GM18873 (cell line): ENCODE measurements at regions not wholly inside any gene's neighbourhood (a gene's known extent, or its start where the extent isn't known, plus 50 kb on each side); places are given as distances from the start of the nearest gene placed in this dataset.
"Not testable (repeated sequence)": the region's sequence is repeated elsewhere in the genome, so short reads cannot be mapped to it uniquely, and the experiment has no call there.

ENCODE experiments used
- ATAC-seq: cut with Tn5 transposase; IDR thresholded peaks from one replicate; pipeline ENCODE4 v1.9.1; 2021; ENCODE audit warnings: mild to moderate bottlenecking, moderate library complexity, moderate number of reproducible peaks; ENCODE audit not compliant: unreplicated experiment, low FRiP score

DNA sequence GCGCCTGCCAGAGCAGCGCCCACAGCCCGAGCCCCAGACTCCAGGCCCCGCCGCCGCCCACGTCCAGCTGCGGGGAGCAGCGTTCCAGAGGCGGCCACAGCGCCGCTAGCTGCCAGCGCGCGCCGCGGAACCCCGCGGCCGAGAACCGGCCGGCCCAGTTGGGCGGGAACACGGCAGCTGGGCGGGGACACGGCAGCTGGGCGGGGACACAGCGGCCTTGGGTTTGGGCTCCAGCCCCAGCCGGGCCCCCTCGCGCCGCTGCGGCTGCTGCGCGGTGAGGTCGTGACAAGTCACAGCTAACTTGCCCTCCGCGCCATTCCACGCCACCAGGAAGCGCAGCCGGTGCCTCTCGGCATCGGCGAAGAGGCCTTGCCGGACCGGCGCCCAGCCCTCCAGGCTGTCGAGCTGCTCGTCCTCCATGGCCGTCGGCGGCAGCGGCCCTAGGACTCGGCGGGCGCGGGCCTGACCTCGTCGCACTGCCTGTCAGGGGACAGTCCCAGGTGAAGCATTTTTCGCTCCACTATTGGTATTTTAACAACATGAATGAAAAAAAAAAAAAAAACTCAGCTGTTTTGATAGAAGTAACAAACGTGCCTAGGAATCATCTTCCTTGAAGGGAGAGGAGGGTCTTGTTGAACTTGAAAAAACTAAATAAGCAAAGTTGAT is 56.6 kb upstream of the GOLGA8N start:
- peak; percentile 80 for ATAC-seq

- not testable (repeated sequence) for ATAC-seq
Measured at GRCh38 chr15:32536057-32536493, 57.2 kb upstream of the GOLGA8N start.

GRCh38 chr15:32535150-32535898 is 57.9 kb upstream of the GOLGA8N start:
- not testable (repeated sequence) for ATAC-seq

DNA sequence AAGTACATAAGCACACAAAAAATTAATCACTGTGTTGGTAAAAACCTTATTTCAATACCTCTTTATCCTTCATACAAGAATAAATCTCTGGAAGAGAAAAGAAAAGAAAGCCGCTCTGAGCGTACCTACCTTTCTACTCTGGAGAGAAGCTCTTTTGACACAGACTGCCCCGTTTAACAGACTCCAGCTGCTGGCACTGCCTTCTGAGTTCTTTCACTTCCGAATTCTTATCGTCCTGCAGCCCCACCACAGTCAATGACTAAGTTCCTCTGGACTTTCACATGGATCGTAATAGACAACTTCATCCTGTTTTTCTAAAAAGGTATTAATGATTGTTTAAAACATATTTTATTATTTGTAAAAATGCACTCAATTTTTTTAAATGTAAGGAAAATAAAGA is 67.5 kb upstream of the GOLGA8O start:
- not testable (repeated sequence) for ATAC-seq

DNA sequence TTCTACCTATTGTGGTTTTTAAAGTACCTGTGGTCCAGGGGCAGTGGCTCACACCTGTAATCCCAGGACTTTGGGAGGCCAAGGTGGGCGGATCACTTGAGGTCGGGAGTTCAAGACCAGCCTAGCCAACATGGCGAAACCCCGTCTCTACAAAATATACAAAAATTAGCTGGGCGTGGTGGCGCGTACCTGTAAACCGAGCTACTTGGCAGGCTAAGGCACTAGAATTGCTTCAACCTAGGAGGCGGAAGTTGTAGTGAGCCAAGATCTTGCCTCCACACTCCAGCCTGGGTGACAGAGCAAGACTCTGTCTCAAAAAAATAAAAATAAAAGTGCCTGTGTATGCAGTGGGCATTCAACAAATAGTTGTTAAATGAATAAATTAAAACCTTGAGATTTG is 67.0 kb upstream of the GOLGA8O start:
- ATAC-seq, result not testable (repeated sequence)

- ATAC-seq, result not testable (repeated sequence)
Measured at GRCh38 chr15:32518976-32519375, 63.5 kb upstream of the GOLGA8O start.

DNA sequence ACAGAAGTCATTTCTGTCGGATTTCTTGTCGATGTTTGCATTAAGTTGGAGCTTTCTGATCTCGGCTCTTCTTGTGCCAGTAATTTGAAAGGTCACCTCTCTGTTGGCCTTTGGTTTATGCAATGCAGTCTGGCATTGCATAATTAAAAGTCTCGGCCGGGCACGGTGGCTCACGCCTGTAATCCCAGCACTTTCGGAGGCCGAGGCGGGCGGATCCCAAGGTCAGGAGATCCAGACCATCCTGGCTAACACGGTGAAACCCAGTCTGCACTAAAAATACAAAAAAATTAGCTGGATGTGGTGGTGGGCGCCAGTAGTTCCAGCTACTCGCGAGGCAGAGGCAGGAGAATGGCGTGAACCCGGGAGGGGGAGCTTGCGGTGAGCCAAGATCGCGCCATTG is 62.6 kb upstream of the GOLGA8O start:
- not testable (repeated sequence) for ATAC-seq

GRCh38 chr15:32516954-32517353 is 61.5 kb upstream of the GOLGA8O start:
- not testable (repeated sequence) for ATAC-seq

DNA sequence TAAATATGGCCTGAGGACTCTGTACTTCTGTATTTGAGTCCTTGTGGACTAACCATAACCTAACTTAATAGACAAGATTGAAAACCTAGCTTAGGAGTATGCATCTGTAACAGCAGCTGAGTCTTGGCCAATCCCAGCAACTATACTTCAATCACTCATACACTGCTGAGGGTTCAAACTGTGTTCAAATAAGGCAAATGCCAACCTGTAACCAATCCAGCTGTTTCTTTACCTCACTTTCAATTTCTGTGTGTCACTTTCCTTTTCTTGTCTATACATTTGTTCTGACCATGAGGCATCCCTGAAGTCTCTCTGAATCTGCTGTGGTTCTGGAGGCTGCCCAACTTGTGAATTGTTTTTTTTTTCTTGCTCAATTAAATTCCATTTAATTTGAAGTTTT is 57.9 kb upstream of the GOLGA8O start:
- ATAC-seq, result not testable (repeated sequence)

GRCh38 chr15:32510027-32510426 is 54.6 kb upstream of the GOLGA8O start:
- ATAC-seq, result not testable (repeated sequence)

DNA sequence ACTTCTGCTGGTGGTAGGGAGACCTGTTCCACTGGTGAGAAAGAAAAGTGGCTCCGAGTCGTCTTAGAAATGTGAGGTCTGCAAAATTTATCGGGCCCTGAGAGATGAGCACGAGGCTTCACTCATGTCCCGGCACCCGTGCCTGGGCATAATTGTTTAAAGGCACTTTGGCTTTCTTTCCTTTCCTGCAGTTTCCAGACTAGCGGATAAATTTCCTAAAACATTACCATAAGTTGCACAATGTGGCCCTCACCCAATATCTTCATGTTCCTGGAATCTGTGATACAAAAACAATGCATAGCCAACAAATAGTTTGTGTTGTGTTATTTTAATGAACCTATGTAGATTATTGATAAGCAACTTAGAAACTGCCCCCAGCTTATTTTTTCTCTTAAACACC is 52.6 kb upstream of the GOLGA8O start:
- ATAC-seq, result not testable (repeated sequence)

GRCh38 chr15:32506787-32507186 is 51.4 kb upstream of the GOLGA8O start:
- ATAC-seq, result not testable (repeated sequence)

DNA sequence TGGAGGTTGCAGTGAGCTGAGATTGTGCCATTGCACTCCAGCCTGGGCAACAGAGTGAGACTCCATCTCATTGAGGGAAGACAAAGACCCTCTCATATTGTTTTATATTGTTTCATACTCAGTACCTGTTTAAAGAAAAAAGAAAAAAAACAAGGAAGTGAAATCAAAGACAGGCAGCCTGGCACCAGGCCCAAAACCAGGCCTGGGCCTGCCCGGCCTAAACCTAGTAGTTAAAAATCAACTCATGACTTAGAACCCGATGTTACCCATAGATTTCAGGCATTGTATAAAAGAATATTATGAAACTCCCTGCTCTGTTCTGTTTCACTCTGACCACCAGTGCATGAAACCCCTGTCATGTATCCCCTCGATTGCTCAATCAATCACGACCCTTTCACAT is 50.2 kb upstream of the GOLGA8O start:
- ATAC-seq, result not testable (repeated sequence)
